GM21723 (cell line): ENCODE measurements at regions not wholly inside any gene's neighbourhood (a gene's known extent, or its start where the extent isn't known, plus 50 kb on each side); places are given as distances from the start of the nearest gene placed in this dataset.

Source experiments
- ATAC-seq: cut with Tn5 transposase; IDR thresholded peaks from one replicate; pipeline ENCODE4 v1.9.1; 2021; ENCODE audit warnings: mild to moderate bottlenecking, moderate library complexity; ENCODE audit not compliant: unreplicated experiment

- ATAC-seq: no peak
Observed at GRCh38 chr10:78263521-78263988, 229.9 kb downstream of the RPS24 start.

GRCh38 chr10:78264361-78264760 lies 230.7 kb downstream of the RPS24 start:
- no peak for ATAC-seq

- ATAC-seq: no peak
Observed at GRCh38 chr10:78266741-78267469, 233.2 kb downstream of the RPS24 start.

- no peak for ATAC-seq
Observed at GRCh38 chr10:78267598-78267997, 233.9 kb downstream of the RPS24 start.

GRCh38 chr10:78269060-78269459 lies 235.4 kb downstream of the RPS24 start:
- ATAC-seq: no peak

GRCh38 chr10:78272329-78272728 lies 238.7 kb downstream of the RPS24 start:
- ATAC-seq: no peak

- ATAC-seq: no peak
Observed at GRCh38 chr10:78274491-78274890, 240.8 kb downstream of the RPS24 start.

- ATAC-seq: no peak
Observed at GRCh38 chr10:78276139-78276538, 242.5 kb downstream of the RPS24 start.

- no peak for ATAC-seq
Observed at GRCh38 chr10:78277314-78278057, 243.8 kb downstream of the RPS24 start.

- no peak for ATAC-seq
Observed at GRCh38 chr10:78278058-78278404, 244.4 kb downstream of the RPS24 start.

- ATAC-seq: no peak
Observed at GRCh38 chr10:78279756-78280155, 246.1 kb downstream of the RPS24 start.

GRCh38 chr10:78280604-78281003 lies 246.9 kb downstream of the RPS24 start:
- no peak for ATAC-seq

GRCh38 chr10:78281627-78282026 lies 248.0 kb downstream of the RPS24 start:
- ATAC-seq: no peak

- ATAC-seq: no peak
Observed at GRCh38 chr10:78283069-78283682, 249.5 kb downstream of the RPS24 start.

- no peak for ATAC-seq
Observed at GRCh38 chr10:78284381-78284780, 250.7 kb downstream of the RPS24 start.

- no peak for ATAC-seq
Observed at GRCh38 chr10:78285226-78285625, 251.6 kb downstream of the RPS24 start.

- ATAC-seq: no peak
Observed at GRCh38 chr10:78286186-78286585, 252.5 kb downstream of the RPS24 start.

- ATAC-seq: no peak
Observed at GRCh38 chr10:78286668-78287067, 253.0 kb downstream of the RPS24 start.

- ATAC-seq: no peak
Observed at GRCh38 chr10:78287618-78288017, 254.0 kb downstream of the RPS24 start.

GRCh38 chr10:78288663-78289062 lies 255.0 kb downstream of the RPS24 start:
- ATAC-seq: no peak

GRCh38 chr10:78290131-78290750 lies 256.6 kb downstream of the RPS24 start:
- ATAC-seq: no peak
